Ureter (tissue), 1 donor: ENCODE measurements at regions not wholly inside any gene's neighbourhood (a gene's known extent, or its start where the extent isn't known, plus 50 kb on each side); places are given as distances from the start of the nearest gene placed in this dataset.

Experiments used
- DNase-seq: peaks from one replicate; pipeline ENCODE4 v3.0.0-alpha.2; 2020; ENCODE audit warnings: low spot score
- donor health status: DM: yes; HTN: yes; CAD: no.

DNA sequence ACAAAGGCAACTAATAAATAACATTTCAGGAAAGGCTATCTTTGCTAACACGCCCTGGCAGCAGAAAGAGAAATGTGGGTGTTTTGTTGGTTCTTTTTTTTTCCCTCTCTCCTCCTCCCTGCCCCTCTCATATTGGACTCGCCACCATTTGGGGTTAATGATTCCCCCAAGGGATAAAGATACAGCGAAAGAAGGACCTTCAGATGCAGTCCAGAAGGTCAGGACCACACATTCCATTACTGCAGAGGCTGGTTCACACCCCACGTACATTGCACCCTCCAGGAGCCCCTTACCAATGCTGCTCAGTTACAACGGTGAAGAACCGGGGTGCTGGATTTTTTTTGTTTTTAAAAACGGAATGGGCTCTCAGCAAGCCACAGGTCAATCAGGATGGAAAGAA is 156.9 kb upstream of the TIAM1 start:
- no peak for DNase-seq

DNA sequence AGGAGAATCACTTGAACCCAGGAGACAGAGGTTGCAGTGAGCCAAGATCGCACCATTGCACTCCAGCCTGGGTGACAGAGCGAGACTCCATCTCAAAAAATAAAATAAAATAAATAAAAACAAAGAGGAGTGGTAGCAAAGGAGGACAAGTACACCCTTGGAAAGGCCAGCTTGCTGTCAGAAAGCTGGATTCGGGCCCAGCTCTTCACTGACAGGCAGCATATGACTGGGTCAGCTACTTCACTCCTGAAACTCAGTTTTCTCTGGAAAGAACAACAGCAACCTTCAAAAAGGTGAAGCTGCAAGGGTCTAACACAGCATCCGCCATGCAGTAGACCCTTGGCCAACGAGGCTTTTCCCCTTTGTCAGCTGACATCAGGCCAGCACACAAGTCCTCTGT is 156.0 kb upstream of the TIAM1 start:
- DNase-seq, result no peak

DNA sequence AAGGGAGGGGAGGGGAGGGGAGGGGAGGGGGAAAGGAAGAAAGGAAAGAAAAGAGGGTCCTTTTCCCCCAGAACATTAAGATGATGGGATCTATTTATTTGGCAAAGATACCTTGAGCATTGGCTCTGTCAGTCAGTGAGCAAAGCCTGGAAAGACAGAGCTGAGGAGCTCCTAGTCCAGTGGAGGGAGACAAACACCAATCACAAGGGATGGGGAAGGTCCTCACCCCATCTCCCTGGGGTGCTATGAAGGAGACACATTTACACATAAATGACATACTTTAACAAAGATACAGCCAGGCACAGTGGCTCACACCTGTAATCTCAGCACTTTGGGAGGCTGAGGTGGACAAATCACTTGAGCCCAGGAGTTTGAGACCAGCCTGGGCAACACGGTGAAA is 154.9 kb upstream of the TIAM1 start:
- no peak for DNase-seq

DNA sequence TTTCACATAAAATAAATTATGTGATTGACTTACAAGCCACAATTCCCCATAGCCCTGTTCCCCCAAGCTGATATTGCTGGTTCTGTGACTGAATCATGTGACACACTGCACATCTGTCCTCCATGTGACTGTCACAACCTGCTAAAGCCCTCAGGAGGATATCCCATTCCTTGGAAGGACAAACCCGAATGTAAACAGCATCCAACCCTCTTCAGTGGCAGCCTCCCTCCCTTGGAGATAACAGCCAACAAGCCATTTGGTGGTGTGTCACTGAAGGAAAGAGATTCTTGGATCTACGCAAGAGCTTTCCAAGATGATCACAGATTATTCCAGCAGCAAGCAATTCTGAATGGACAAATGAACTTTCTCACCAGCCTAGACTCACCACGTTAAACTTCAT is 153.9 kb upstream of the TIAM1 start:
- DNase-seq, result no peak

DNA sequence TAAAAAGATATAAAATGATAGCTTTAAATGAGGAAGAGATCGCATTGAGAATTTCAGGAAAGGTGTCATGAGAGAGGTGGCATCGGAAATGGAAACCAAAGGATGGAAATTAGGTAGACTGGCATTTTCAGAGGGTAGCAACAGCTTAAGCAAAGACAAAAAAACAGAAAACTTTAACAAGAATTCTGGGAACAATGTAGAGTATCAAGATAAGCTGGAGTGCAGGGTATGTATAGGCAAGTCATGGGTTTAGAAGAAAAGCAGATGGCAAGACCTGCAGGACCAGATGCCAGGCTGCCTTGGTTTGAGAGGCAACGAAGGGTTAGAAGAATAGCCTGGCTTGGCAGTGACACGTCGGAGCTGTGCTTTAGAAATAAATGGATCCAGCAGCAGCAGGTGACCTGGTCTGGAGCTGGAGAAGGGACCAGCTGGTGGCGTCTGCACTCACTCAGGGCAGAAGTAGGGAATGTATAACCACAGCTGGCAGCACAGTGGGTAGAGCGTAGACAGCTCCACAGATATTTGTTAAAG is 149.4 kb upstream of the TIAM1 start:
- DNase-seq, result no peak

DNA sequence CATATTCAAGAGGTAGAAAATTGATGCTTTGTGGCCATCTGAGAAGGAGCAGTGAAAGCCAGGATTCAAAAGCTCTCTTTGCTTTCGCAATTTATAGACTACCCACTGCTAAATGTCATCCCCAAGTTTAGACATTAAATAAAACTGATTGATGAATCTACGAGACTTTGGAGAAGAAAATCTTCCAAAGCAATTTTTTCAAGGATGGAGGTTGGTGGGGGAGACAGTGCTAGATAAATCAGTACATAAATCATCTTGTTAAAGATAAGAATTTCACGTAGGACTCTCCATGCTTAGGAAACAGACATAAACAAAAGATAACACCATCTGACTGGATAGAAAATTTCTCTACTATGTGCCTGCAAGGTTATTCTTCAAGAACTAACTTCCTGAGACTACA is 147.6 kb upstream of the TIAM1 start:
- DNase-seq, result no peak

DNA sequence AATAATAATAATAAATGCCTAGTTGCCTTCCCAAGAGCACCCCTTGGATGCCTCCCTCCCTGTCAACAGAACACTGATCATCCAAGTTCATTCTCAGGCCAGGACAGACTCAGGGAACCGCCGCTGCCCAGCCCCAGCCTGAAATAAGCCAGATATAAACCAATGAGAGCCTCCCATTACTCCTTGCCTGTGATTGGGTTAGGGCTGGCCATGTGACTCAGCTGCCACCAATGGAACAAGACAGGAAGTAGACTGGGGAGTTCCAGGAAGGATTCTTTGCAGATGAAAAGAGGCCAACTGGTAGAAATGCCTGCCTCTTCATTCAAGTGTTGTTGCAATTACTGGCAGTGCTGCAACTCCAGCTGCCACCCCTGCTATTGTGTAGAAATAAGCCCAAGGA is 146.4 kb upstream of the TIAM1 start:
- DNase-seq, result no peak

DNA sequence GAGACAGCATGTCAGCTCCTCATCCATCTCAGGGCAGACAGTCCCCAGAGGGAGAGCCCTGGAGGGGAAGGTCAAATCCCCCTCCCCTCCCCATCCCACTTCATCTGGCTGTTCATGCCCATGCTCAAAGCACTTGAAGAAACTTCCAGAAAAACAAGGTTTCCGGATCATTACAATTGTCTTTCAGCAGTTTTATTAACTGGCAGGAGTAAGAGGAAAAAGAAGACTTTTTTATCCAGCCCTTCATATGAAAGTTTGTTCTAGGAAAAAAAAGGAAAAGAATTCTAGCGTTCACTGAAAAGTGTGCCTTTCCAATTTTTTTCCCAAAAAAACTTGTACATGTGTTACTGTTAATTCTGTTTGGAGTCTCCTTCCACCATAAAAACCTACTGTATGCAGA is 145.7 kb upstream of the TIAM1 start:
- no peak for DNase-seq

DNA sequence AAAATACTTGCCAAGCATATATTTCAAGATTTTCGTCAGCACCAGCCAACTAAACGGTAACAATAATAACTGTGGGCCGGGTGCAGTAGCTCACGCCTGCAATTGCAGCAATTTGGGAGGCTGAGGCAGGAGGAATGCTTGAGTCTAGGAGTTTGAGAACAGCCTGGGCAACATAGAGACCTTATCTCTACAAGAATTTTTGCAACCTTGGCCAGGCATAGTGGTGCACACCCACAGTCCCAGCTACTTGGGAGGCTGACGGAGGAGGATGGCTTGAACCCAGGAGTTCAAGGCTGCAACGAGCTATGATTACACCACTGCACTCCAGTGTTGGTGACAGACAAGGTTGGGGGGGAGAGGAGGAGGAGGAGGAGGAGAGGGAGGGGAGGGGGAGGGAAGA is 145.0 kb upstream of the TIAM1 start:
- no peak for DNase-seq

DNA sequence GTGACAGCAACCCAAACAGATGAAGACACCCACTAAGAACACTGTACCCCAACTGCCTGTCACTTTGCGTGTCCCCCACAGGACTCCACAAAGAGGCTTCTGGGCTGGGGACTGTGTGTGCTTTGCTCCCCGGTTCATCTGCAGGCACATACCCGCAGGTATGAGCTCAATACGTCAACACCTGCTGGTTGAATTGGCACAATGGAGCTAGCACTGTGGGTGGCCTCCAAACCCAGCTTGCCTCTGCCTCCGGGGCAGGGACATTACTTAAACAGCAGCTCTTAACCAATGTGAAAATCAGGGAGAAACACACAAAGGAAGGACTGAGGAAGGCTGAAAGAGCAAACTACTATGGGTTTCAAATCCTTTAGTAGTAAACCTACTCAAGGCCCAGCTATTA is 140.2 kb upstream of the TIAM1 start:
- no peak for DNase-seq

DNA sequence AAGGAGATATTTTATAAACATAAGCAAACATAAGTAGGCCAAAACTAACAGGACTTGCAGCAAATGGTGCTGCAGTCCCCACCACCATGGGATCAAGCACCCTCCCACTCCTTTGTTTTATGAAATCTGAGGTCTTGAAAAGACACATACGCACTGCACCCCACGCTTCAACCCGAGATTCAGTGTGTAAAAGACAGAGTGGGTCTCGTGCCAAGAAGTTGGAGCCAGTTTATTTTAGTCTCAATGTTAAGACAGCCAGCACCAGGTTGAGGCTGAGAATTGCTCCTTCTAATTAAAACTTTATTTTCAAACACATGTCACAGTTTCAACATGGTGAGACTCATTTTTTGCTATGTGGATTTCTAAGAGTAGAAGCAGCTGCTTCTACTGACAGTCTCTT is 139.1 kb upstream of the TIAM1 start:
- DNase-seq, result no peak

DNA sequence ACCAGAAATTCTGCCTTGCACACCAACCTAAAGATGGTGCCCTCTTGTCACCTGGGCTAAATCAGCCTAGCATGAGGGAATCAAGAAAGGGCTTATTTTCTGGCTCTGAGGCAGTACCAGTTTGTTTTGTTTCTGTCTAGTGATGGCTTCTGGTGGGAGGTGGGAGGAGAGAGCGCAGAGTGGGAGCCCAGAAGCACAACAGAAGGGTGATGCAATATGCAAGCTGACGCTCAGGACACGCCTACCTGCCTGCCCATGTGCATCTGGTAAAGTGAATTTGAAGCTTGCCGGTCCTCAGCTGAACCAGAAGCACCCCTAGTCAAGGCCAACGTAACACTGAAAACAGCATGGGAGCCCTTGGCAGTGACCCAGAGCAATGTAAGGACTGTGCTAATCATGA is 138.4 kb upstream of the TIAM1 start:
- no peak for DNase-seq

DNA sequence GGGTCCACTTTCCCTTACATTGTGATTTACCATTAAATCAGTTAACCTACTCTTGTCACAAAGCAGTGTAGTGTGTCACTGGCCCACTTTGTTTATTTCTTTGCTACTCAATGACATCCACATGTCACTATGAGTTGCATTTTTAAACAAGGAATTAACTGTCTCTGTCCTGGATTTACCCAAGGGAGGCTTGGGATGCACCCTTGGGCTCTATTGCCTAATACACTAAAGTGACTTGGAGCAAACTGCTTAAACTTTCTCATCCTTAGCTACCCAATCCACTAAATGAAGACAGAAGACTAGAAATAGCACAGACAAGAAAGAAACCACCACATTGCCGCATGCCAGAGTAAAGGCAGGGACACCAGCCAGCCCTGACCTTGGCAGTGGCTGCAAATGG is 136.2 kb upstream of the TIAM1 start:
- no peak for DNase-seq

DNA sequence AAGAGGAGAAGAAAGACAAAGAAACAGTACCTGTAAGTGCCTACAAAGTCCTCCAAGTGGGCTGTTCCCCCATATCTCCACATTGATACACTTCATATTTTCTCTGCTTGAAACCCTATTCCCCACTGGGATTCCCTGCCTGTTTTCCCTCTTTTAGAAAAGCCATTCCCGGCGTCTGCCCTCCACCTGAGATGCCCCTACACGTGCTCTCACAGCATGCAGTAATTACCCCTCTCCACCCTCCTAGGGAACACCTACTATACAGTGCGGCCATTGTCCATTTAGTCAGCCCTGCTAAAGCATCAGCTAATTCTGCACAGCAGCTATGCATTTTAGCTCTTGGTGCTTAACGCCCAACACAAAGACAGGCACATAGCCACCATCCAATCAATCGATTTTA is 135.7 kb upstream of the TIAM1 start:
- DNase-seq, result no peak

DNA sequence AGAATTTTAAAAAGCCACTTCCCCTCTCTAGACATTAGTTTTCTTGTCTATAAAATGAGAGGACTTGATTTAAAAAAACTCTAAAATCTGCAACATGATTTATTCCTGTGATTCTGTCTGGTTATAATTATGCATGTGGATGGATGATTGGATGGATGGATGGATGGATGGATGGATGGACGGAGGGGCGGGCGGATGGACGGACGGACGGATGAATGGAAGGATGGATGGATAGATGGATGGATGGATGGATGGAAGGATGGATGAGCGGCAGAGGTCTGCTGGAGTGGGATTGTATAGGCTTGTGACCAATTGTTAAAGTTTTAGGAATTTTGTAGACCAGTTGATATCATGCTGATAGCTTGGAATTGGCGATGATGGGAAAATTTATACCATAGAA is 135.2 kb upstream of the TIAM1 start:
- DNase-seq, result no peak

DNA sequence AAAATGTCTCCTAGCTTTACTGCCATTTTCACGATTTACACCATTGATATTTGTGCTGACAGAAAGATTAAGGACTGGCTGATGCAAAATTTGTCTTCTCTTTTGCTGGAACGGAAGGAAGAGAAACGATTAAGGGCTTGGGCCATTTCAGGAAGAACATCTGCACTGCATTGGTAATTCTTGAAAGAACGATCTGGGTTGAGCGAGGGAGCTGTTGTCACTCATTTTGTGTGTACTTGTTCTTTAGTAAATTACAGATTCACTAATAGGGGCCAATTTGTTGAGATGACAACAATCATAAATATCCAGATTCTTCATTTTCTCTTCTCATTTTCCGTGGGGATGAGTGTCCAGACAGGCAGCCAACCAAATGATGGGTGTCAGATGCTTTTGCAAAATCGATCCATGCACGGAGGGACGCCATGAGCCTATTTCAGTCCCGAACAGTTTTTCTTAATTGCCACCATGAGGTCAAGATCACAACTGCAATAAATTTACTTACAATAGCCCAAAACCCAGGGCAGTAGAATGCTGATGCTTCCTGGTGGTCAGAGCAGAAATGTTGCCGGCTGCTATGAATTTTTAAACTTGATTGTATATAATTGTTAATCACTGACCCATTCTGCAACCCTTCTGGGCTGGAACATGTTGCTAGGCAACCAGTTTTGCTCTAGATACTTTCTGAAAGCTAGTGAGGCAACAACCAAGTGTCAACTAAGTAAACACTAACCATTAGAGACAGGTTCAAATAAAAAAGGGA is 132.4 kb upstream of the TIAM1 start:
- no peak for DNase-seq

DNA sequence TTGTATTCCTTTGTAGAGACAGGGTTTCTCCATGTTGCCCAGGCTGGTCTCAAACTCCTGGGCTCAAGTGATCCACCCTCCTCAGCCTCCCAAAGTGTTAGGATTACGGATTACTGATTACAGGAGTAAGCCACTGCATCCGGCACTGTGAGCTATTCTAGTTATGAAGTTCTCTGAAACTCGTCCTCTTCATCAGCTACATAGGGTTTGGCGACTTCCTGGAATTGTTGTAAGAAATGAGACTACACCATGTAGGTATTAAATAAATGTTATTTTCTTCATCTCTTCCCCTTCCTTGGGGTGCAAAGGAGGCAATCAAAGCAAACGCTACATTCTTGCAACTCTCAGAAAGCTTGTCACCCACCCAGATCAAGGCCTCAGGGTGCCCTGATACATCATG is 131.2 kb upstream of the TIAM1 start:
- DNase-seq, result no peak

DNA sequence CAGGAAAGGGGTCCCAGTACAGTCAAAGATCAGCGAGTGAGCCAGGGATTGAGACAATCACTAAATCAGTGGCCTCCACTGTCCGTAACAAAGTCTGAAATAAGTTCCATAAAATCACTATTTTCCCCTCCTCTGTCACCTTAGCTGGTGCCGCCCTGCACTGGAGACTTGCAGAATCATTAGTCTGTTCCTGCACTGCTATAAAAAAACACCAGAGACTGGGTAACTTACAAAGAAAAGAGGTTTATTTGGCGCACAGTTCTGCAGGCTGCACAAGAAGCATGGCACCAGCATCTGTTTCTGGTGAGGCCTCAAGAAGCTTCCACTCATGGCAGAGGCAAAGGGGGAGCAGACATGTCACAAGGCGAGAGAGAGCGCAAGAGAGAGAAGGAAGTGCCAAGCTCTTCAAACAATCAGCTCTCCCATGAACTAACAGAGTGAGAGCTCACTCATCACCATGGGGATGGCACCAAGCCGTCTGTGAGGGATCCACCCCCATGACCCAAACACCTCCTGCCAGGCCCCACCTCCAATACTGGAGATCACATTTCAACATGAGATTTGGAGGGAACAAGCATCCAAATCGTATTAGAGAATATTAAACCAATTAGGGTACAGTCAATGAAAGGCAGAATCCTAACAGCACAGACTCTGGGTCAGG is 129.8 kb upstream of the TIAM1 start:
- DNase-seq, result no peak

DNA sequence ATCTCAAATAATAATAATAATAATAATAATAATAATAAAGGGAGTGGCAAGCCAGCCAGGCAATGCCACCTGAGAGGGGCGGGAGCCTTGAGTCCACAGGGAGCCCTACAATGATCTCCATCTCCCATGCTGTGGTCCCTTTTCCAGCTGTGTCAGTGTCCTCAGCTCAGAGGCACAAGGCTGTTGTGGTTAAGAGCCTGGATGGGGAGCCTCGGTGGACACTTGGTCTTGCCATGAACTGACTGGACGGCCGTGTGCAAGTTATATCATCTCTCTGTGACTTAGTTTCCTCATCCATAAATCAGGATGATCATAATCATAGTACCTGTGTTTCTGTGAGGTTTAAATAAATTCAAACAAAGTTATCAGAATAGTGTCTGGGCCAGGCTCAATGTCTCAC is 127.8 kb upstream of the TIAM1 start:
- DNase-seq, result no peak

DNA sequence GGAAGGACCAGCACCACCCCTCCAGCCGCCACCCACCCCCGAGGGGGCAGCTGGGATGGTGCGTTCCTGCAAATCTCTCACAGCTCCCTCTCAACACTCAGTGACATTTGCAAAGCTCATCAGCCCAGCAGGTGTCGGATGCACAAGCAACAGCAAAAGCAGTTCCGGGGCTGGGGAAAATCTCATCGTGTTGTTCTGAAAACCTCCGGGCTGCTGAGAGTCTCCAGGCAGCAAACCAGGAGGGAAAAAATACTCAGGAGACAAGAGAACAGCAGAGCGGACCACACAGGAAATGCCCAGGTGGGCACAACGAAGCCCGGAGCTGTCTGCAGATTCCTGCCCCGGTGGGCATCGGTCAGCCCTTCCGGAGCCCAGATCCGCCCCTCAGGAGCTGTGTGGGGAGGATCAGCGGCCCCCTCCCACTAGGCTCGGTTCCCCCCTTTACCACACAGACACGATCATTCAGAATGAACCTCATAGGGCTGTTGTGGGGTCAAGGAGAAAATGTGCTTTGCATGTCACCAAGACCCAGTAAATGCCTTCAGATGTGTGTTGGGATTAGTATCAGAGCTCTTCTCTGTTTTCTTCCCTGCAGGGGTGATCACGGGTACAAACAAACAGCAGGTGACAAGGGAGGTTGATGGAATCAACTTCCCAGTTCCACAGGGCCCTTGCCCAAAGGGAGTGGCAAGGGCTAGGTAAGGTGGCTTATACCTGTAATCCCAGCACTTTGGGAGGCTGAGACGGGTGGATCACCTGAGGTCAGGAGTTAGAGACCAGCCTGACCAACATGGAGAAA is 127.0 kb upstream of the TIAM1 start:
- no peak for DNase-seq

DNA sequence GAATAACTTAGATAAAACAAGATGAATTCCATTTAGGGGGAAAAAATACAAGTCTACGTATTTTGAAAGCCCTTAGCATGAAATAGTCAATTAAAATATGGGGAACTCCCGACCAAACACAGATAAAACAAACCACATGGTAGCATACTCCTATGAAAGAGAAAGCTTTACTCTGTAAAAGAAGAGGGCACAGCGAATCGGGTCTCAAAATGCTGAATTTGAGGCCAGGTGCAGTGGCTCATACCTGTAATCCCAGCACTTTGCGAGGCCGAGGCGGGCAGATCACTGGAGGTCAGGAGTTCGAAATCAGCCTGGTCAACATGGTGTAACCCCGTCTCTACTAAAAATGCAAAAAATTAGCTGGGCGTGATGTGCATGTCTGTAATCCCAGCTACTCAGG is 116.9 kb upstream of the TIAM1 start:
- no peak for DNase-seq

DNA sequence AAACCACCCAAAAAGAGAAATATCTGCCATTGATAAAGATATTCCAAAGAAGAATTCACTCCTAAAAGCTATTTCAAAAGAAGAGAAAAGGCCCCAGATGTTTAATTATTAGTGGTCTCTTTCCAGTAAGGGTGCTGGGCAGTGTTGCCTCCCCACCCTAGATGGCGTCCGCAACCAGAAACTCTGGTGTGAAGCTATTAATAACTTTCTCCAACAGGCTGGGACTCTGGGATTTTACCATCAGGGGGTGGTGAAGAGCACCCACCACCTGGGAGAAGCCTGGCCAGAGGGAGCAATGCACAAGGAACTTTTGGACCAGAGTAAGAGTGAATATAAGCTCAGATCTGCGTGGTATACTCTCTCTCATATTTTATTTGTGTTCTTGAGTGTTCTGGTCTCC is 115.4 kb upstream of the TIAM1 start:
- DNase-seq, result no peak

DNA sequence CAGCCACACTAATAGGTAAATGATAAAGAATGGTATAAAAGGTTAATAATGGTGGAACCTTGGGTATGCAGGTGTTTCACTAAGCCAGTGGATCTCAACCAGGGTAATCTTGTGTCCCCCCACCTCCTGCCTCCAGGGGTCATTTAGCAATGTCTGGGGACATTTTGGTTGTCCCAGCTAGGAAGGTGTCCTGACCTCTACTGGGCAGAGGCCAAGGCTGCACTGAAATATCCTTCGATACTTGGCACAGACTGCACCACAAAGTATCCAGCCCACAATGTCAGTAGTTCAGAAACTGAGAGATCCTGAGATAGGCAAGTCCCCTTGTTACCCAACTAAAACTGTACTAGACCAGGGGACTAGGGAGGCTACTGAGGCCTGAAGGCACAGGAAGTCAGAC is 113.6 kb upstream of the TIAM1 start:
- no peak for DNase-seq
